GM19328 (cell line): ENCODE measurements at regions not wholly inside any gene's neighbourhood (a gene's known extent, or its start where the extent isn't known, plus 50 kb on each side); places are given as distances from the start of the nearest gene placed in this dataset.
"Not testable (repeated sequence)": the region's sequence is repeated elsewhere in the genome, so short reads cannot be mapped to it uniquely, and the experiment has no call there.

Experiments used
- ATAC-seq: cut with Tn5 transposase; IDR thresholded peaks from one replicate; pipeline ENCODE4 v1.9.1; 2021; ENCODE audit warnings: mild to moderate bottlenecking, moderate library complexity; ENCODE audit not compliant: unreplicated experiment

DNA sequence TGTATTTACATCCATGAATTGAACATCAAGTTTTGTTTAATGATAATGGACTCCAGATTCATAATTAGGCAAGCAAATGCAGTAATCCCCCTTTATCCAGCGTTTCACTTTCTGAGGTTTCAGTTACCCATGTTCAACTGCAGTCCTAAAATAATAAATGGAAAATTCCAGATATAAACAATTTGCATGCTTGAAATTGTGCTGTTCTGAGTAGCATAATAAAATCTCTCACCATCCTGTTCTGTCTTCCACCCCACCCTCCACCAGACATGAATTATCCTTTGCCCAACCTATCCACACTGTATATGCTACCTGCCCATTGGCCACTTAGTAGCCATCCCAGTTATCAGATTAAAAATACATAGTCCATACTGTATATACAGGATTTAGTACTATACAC is 224.5 kb upstream of the CHAC2 start:
- no peak for ATAC-seq

DNA sequence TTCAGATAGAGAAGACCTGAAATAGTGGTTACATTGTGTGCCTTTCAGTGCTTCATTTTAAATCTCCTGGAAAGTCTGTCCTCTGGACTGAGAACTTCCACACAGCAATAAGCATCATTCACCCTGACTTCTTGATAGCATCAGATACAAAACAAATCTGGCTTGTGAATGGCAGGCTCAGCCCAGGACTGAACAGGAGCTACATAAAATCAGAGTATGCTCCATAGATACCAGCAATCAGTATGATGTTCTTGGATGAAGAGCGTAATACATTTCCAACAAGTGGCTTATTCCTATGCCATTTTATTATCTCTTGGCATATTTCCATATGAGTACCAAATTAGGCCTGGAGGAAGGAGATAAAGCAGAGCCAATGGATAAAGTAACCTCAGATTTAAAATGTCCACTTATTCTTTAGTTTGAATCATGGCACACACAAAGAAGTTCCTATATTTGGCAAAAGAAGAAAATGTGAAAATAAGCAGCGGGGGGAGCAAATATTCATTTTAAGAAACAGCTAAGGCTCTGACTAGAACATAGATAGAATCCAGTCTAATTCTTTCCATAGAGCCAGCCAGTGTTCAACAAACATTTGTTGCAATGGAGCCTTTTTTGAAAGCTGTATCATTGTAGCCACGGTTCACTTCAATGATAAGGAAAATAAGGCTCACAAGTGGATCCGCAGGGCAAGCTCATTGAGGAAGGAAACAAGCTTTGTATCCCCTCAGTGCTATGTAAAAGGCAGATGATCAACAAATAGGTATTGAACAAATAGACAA is 230.8 kb upstream of the CHAC2 start:
- ATAC-seq: no peak

DNA sequence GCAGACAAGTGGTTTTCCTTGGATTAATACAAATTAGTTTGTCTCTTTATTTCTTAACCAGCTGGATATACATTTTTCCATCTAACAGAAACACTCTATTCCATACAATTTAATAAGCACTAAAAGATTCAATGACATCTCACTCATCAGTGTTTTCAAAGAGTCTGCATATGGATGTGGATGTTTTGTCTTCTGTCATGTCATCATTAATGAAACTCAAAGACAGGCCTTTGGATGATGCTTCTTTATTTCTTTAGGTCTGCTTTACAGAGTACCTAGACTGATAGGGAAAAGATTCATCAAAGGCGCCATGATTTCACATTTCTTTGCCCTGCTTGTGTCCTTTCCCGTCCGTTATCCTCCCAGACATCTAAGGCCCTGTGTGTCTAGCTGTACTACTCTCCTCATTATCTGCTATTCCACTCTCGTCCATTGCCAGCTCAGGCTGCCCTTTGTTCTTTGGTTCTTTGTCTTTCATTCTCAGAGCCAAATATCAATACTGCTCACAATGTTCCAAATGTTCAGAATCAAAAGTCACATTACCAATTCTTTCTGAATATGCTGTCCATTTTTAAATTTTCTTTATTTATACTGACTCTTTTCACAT is 232.3 kb upstream of the CHAC2 start:
- ATAC-seq: no peak

DNA sequence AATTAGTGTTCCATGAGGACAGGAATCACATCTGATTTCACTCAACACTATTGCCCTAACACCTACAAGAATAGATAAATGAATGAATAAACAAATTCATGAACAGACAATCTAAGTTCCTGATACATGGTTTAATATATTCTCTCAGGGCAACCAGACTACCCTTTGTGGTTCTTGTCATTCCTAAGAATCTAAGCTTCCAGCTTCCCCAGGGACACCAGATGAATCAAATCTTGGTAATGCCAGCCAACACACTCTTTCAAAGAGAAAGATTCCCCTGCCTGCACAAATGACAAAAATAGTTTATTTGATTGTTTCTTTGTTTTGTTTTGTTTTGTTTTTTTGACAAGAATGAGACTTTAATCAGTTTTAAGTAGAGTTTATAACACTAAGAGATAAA is 237.5 kb upstream of the CHAC2 start:
- no peak for ATAC-seq

DNA sequence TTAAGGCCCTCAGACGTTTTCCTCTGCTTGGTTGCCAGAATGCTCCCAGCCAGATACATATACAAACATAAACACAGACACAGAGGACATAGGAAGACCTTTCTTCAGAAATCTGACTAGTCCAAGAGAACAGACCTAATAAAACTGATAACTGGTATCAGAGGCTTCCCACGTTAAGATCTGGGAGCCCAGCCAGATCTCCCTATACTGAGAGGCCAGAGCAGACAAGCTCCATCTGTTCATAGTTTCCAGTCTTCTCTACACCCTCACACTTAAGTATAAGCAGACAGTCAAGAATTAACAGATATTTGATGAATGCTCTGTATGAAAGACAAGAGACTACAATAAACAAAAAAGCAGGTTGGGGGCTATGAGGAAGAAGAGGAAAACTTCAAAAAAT is 240.5 kb upstream of the CHAC2 start:
- ATAC-seq: no peak

DNA sequence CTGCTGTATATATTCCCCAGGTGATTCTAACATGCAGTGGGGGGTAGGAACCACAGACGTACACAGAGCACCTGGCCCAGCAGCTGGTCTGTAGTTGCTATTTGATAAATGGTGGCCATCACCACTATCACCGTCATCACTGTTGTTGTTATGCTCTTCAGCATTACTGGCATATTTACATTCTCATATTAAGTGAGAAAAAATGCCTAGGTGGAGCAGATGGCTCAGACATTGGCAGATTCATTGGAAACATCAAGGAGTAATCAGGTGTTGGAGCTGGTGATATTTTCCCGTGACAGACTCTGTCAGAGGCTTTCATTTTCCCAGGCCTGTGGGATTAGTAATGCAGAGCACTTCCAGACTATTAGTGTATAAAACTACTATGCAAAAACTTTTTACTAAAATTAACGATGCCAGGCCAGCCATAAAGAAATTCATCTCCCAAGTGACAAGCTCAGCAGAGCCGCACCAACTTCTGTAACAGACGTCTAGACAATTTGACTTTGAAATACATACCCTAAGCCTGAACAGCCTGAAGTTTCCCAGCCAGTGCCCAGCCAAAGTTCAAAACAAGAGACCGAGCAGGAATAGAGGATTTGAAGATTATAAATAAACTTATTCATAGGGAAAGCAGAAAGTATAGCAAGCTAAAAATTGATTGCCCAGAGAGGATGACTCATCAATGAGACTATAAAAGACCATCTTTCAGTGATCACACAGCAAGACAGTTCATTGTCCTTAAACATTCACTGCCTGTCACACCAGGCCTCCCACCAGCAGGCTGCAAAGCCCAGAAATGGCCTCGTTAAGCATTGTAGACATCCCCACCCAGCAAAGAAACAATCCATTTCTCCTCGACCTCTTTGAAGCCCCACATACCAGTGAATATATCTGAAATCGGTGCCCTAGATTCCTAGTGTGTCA is 247.4 kb upstream of the CHAC2 start:
- ATAC-seq: no peak

DNA sequence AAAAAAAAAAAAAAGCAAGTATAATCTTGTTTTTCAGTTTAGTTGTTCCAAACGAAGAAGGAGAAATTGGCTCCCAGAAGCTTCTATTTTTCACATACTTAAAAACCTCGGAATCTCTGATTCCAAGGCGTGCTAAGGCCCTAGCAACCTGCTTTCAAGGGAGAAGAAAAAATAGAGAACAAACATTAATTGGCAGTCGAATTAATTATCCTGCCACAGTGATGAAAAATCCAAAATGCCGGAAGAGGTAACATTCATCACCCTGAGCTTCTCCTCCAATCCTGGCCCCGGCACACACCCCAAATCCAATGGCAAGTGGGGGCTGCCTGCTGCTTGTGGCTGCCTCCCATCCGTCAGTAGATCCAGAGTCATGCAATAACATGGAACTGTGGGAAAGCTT is 250.2 kb upstream of the CHAC2 start:
- ATAC-seq: no peak

DNA sequence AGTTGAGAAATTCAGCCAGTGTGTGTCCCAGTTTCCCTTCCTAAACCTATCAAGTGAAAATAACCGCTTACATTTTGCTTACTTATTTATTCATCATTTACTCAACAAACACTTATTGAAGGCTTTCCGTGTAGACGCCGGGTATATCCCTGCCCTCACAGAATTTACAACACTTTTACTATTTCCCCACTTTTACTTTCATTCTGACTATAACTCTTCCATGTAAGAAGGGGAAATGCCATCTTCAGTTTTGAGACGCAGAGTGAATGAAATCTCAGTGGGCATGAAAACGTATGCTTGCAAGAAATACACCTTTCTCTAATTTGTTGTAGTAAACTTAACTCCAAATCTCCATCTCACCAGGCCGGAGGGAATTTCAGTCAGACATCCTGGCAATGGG is 251.0 kb upstream of the CHAC2 start:
- no peak for ATAC-seq

DNA sequence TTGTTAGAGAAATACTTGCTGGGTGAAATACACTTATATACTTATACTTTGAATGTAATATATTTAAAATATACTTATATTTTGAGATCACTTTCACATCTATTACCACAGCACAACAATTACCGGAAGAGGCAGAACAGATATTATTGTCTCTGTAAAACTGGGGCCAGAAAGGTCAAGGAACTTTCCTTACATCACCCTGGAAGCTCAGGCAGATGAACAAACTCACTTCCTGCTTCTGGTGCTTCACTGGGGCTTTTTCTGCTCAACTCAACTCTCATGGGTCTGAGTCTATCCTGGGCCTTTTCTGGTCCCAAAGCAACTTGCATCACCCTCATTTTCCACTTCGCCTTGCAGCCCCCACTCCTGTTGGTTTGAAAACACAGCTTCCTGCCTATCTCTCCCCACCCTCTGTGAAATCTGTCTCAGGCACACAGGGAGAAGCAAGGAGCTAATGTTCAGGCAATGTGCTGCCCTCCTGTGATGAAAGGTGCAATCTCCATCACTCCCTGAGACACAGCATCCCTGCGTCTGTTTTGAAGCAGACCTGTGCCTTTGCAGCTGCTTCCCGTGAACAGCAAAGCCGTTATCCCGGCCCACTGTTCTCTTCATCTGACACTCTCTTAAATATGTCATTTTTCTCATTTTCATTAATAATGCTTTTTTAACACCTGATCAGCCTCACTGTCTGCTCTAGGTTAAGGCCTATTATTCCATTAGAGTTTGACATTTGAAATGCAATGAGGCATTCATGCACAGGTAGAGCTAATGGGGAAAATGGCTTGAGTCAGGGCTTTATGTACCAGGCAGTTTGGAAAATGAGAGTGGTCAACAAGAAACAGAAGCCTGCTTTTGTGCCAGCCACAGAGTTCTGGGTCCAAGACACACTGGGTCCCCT is 251.9 kb upstream of the CHAC2 start:
- ATAC-seq: no peak

DNA sequence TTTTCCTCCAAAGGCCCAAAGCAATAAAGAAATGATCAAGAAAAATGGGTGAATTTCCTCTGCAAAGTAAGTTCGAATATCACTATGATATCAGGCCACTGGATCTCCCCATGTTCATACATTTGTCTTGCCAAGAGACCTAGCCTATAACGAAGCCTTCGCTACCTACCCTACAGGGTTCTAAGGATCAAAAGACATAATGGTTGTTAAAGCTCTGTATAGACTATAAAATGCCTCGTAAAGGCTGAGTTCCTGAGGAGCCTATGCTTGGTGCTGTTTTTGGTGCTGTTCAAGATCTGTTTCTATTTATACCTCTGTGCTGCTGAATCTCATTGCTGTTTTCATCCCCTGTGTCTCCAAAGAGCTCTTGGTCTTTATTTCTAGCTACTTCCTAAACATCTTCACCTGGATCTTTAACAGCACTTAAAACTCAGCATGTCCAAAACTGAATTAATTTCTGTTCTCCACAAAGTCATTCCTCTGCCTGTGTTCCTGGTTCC is 254.4 kb upstream of the CHAC2 start:
- ATAC-seq: no peak

DNA sequence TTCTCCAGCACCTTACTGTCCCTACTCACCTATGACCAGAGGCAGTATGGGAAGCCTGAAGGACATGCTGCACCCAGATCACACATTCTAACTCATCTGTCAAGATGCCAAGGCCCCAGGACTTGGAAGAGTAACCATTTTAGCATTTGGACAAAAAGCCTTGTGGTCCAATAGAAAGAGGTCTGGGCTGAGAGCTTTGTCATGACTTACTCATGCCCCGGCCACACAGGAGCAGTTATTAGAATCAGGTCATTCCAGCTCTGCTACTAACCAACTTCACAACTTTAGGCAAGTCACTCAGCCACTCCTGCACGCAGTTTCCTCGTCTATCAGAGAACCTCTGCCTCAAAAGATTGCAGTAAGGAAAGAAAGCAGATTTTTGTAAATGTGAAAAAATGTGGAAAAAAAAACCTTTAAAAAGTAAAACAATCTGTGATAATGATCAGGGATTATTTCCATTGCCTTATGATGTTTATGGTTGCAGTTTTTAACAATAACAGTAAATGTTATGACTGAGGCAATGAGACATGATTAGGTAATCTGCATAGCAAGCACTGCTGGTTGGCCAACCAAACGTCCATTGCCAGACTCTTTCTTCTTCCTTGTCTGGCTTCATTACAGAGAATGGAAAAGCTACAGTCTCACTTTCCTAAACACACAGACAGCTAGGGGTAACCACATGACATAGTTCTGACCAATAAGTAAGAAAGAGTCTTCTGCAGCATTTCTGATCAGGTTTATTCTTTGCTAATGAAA is 255.4 kb upstream of the CHAC2 start:
- no peak for ATAC-seq

DNA sequence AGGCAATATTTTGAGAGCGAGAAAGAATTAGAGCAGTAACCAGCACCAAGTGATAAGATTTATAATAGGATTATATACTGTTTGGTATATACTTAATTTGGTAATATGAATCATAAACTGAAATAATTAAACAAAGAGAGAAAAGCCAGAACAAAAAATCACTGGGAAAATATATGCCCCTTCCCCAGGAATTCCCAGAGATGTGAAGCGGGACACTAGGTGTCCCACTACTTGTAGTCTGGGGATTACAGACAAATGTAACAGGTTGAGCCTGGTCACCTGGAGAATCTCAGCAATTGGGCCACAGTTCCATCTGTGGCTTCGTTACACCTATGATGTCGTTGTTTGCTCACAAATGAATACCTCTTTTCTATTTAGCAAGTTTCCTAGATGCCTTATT is 256.1 kb upstream of the CHAC2 start:
- ATAC-seq: no peak

DNA sequence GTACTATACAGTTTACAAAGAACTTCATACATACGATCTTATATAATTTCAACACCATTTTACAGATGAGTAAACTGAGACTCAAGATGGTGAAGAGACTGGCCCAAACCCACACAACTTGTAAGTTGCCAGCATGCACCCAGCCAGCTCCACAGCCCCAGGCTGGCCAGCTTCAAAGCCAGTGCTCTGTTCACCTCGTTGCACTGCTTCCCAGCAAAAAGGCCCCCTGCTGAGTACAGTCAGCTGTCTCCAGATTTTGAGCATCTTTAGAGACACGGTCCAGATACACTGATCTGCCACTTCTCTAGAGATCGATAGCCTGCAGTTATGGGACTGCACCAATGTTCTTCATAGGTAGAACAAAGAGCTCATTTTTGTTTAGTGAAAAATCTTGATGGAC is 257.2 kb upstream of the CHAC2 start:
- ATAC-seq: no peak

DNA sequence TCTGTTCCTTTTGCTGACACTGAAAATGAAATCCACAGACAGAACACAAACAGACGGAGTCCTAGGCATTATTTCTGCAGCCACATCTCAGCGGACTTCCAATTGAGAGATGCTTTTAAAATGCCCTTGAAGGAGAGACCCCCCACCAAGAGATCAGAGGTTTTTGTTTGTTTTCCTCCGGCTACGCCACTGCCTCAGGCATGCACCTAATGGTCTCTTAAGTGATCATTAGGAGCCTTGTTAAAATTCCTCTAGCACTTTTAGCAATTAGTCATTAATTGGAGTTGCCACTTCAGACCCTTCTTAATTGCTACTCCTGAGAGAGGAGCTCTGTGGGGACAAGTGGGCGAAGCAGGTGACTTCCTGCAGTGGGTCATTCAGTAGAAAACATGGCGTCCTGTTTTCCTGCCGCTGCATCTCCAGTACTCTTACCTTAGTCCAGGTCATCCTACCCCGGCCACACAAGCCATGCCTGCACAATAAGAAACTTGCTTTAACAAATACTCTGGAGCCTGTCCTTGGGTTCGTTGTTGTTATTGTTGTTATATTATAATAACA is 257.7 kb upstream of the CHAC2 start:
- ATAC-seq: no peak

DNA sequence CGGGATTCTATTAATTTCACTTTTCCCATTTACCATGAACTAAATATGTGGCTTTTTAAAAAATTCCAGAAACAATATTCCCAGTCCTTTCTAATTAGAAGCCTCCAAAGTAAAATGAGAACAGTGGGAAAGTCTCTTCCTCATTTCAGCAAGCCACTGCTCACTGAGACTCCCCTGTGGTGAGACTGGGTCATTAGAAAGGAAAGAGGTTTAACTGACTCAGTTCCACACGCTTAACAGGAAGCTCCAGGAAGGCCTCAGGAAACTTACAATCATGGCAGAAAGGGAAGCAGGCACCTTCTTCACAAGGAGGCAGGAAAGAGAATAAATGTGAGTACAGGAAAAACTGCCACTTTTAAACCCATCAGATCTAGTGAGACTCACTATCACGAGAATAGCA is 258.9 kb upstream of the CHAC2 start:
- ATAC-seq: no peak

DNA sequence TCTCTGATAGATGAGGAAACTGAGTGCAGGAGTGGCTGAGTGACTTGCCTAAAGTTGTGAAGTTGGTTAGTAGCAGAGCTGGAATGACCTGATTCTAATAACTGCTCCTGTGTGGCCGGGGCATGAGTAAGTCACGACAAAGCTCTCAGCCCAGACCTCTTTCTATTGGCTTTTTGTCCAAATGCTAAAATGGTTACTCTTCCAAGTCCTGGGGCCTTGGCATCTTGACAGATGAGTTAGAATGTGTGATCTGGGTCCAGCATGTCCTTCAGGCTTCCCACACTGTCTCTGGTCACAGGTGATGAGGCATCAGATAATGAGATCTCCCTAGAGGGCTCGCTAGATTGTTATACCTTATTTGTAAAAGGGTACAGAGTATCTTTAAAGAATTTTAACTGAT is 260.5 kb upstream of the CHAC2 start:
- ATAC-seq: not testable (repeated sequence)

DNA sequence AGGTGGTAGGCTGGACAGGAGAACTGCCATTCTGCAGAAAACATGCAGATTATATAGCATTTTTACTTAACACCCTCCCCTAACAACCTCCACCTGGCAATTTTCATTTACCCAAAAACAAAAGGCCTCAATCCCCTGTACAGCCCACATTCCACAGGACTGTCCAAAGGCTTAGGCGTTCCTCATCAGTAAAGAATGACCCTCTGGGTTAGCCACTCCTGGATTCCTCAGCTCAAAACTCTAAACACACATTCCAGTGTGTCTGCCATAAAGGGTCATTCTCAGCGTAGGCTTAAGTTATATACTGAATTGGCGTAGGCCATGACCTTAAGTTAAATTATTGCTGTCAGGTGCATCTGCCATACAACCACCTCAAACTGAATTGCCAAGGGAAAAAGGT is 261.8 kb upstream of the CHAC2 start:
- ATAC-seq: no peak

DNA sequence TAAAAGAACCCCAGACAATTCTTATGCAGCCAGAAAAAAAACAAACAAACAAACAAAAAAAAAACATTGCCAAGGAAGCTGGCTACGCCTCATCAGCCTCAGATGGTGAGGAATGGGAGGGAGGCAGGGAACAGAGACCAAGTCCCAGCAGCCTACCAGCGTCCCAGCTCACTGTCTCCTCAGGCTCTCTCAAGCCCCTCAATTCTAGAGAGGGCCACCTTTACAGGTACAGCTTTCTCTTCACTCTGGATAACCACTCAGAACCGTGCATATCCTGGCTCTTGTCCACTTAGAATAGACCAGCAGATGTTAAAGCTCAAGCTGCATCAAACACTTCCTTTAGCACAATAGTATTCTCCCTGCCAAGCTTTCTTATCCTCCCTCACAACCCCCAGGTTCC is 263.1 kb upstream of the CHAC2 start:
- ATAC-seq: no peak

DNA sequence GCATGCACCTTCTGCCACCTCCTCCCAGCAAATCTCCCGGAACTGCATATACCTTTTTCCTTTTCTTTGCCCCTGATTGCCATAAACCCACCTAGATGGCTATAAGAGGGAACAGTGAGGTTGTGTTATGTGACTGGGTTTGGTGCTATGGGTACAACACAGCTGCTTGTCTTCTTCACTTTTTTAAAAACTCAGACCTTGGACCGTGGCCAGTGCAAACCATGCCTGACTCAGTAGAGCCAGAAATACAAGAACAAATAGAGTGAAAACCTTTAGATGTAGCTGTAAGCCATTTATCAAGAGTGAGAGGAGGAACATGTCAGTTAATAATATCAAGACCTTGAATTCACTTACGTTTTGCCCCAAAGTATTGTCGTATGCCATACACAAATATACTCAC is 267.4 kb upstream of the CHAC2 start:
- ATAC-seq: no peak

DNA sequence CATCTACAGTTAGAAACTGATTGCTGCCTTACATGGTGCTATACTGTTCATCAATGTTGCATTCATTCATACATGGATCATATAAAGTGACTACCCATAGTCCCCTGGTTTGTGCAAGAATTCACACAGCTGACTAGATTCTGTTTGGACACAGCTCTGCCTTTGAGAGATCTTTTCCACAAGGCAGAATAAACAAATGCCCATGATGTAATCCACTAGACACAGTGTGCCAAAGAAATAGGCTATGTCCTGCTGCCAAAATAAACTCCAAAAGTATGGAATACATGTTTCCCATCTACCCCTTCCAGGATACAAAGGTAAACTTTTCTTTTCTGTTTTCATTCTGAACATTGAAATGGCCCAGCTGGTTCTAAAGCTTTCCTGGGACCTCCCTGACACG is 269.4 kb upstream of the CHAC2 start:
- ATAC-seq: no peak
